GM12864 (cell line): ENCODE measurements at regions not wholly inside any gene's neighbourhood (a gene's known extent, or its start where the extent isn't known, plus 50 kb on each side); places are given as distances from the start of the nearest gene placed in this dataset.

Experiments
- DNase-seq: peaks from one replicate; pipeline ENCODE4 v3.0.0-alpha.2; 2011; ENCODE audit warnings: low read depth
- H3K4me3 ChIP-seq: 2 replicates; pipeline ENCODE4 v1.5.1; 2011; ENCODE audit warnings: mild to moderate bottlenecking, low read depth, low read length, control low read depth
- TF ChIP-seq, protein P1 (sequence below): IDR thresholded peaks from 2 replicates; pipeline ENCODE4 v1.5.1; 2011; ENCODE audit warnings: low read depth, mild to moderate bottlenecking, moderate library complexity, low read length, control low read depth, inconsistent platforms; ENCODE audit errors: missing control alignments

DNA sequence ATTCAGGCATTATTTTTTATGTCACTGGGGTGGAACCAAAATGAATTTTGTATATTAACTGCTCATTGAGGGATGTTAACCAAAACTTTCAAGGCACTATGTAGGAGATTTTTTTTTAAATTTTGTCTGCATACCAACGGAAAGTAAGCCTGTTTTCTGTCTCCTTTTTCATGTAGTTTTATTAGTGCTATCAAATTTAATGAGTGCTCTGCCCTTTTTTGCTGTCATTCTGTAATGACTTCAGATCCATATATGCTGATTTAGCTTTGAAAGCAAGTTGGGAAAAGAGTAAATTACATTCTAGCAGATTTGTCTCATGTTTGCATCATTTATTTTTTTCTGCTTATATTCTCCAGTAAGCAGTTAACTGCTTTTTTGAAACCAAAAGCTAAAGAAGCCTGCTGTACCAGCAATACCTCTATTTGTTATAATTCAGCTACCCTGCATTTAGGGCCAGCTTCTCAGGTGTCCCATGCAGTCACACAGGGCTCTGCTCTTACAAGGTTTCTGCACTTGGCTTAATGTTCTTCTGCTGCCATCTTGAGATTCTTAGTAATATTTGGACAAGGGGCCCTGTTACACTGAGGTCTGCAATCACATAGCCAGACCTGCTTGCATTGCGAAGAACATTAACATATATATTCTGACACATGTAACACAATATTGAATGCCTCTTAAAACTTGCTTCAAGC is 429.0 kb downstream of the UTRN start:
- TF ChIP-seq, protein P1, sequence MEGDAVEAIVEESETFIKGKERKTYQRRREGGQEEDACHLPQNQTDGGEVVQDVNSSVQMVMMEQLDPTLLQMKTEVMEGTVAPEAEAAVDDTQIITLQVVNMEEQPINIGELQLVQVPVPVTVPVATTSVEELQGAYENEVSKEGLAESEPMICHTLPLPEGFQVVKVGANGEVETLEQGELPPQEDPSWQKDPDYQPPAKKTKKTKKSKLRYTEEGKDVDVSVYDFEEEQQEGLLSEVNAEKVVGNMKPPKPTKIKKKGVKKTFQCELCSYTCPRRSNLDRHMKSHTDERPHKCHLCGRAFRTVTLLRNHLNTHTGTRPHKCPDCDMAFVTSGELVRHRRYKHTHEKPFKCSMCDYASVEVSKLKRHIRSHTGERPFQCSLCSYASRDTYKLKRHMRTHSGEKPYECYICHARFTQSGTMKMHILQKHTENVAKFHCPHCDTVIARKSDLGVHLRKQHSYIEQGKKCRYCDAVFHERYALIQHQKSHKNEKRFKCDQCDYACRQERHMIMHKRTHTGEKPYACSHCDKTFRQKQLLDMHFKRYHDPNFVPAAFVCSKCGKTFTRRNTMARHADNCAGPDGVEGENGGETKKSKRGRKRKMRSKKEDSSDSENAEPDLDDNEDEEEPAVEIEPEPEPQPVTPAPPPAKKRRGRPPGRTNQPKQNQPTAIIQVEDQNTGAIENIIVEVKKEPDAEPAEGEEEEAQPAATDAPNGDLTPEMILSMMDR, result no peak
- no peak for DNase-seq
- H3K4me3 ChIP-seq, result no peak overlapping the region

DNA sequence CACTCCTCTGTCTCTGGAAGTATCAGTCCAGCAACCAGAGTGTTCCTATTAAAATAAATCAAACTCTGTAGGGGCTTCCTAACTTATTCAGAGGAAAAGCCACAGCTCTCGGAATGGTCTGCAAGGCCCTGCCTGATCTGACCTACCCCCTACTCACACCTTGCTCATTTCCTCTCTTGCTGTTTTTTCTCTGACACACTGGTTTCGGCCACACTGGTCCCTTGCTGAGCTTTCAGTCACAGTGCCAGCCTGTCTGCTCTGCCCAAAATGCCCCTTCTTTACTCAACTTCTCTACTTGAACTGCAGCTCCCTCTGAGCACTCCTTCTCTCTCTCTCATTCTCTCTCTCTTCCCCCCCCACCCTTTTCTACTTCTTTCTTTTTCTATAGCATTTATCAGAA is 430.2 kb downstream of the UTRN start:
- no peak for DNase-seq
- H3K4me3 ChIP-seq, result no peak overlapping the region
- TF ChIP-seq, protein P1, result no peak

DNA sequence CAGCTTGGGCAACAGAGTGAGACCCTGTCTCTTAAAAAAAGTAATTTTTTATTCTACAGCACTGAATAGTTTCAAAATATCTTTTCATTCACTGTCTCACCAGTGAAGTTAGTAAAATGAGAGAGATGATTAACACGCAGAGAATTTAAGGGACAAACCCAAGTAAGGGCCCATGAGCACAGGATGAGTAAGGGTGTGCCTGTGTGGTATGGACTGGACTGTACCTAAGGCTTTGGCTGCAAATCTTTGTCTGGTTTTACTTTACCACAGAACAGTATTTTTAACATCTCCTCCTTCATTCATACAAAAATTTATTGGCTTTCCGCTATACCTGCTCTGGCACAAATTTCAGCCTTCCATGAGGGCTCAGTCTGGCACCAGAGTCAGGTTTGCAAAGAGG is 433.3 kb downstream of the UTRN start:
- no peak overlapping the region for H3K4me3 ChIP-seq
- DNase-seq, result no peak
- TF ChIP-seq, protein P1, result no peak

DNA sequence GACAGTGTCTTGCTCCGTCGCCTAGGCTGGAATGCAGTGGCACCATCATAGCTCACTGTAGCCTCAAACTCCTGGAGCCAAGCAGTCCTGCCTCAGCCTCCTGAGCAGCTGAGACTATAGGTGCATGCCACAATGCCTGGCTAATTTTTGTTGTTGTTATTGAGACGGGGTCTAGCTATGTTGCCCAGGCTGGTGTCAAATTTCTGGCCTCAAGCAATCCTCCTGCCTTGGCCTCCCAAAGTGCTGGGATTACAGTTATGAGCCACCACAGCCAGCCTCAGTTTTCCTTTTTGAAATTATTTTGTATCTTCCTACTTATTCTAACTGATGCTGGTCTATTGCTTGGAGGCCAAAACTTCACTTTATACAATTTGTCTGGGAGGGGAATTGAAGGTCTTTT is 436.1 kb downstream of the UTRN start:
- TF ChIP-seq, protein P1, result no peak
- DNase-seq, result no peak
- H3K4me3 ChIP-seq, result no peak overlapping the region

DNA sequence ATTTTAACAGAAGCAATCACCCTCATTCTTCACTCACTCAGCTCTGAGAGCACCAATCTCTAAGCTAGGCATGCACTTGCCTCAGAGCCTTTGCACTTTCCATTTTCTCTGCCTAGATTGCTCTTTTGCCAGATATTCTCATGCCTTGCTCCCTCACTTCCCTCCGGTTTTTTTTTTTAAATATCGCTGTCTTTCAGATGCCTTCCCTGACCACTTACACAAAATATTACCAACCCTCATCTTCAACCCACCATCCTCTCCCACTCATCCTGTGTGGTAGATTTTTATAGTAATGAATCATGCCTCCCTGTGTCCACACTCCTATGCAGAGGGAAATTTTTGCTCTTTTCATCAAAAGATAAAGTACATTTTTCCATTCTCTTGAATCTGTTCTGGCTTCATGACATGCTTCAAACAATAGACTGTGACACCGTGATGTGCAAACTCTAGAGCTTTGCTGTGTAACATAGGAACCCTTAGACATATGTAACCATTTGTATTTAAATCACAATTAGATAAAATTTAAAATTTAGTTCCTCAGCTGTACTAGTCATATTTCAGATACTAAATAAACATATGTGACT is 437.1 kb downstream of the UTRN start:
- no peak overlapping the region for H3K4me3 ChIP-seq
- TF ChIP-seq, protein P1, result no peak
- no peak for DNase-seq

DNA sequence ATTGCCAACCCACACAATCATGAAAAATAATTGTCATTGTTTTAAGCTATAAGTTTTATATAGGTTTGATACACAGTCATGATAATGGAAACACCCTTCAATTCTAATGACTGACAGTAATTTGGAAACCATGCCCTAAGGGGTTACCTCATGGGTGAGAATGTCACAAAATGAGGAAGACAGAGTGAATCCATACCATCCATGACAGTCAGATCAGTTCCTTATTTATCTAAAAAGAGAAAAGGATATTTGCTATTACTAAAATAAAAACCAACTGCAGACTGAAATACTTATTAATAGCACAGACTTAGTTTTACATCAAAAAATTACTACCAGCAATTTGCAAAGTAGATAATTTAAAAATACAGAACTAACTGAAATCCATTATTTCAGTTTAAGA is 437.8 kb downstream of the UTRN start:
- no peak overlapping the region for H3K4me3 ChIP-seq
- TF ChIP-seq, protein P1, result no peak
- no peak for DNase-seq

DNA sequence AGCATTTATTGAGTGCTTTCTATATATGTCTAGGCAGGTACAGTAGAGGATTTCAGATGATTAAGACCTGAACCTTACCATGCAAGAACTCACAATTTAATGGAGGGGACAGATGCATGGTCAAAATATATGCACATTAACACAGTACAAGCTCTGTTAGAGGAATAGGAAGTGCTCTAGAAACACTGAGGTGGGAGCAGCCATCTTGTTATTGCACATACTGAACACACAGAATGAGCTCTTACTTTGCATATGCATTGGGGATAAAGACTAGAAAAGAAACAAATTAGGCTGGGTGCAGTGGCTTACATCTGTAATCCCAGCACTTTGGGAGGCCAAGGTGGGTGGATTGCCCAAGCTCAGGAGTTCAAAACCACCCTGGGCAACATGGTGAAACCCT is 438.3 kb downstream of the UTRN start:
- DNase-seq, result no peak
- no peak overlapping the region for H3K4me3 ChIP-seq
- TF ChIP-seq, protein P1, result no peak
